Femur (tissue), 1 donor: ENCODE measurements at regions not wholly inside any gene's neighbourhood (a gene's known extent, or its start where the extent isn't known, plus 50 kb on each side); places are given as distances from the start of the nearest gene placed in this dataset.
"Not testable (repeated sequence)": the region's sequence is repeated elsewhere in the genome, so short reads cannot be mapped to it uniquely, and the experiment has no call there.

ENCODE experiments used
- DNase-seq: peaks from one replicate; pipeline ENCODE4 v3.0.0-alpha.2; 2017

GRCh38 chr2:228782281-228782680 is 488.8 kb downstream of the PID1 start:
- no peak for DNase-seq

DNA sequence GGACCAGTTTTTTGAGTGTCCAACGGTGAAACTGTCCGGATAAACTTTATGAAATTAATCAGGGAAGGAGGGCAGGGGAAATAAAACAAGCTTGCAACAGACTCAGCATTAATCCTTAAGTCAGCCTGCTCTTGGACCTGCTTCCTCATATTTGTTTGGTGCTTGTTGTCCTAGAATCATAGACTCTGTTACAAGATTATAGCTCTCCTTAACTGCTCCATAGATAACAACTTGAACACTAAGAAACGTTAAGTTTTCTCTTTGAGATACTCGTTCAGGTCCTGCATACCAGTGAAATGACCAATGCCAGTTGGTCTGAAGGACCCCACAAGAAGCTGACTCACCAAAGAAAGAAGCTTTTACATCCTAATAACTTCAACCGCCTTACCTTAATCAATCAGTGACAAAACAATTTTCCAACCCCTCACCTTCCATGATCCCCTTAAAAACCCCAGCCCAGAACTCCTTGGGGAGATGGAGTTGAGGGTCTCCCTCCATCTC is 493.2 kb downstream of the PID1 start:
- no peak for DNase-seq

- DNase-seq: no peak
Observed at GRCh38 chr2:228774548-228774947, 496.5 kb downstream of the PID1 start.

GRCh38 chr2:228771774-228772173 is 499.3 kb downstream of the PID1 start:
- no peak for DNase-seq

- peak; percentile 20 for DNase-seq
Observed at GRCh38 chr2:228771315-228771714, 499.8 kb downstream of the PID1 start.

DNA sequence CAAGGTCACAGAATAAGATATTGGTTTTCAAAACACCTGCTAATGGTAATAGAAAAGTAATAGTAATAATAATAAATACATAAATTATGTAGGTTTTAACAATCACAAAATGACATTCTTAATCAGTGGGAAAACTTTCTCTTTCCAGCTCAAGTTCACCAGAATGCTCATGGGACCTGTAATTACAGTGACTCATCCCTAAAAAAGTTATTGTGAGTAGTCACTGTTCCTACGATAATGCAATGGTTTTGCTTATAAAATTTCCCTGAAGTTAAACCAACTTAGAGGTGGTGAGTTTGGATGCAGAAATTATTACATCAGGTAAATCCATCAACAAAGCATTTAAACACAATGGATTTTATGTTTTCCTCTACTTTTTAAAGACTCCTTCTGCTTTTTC is 502.3 kb downstream of the PID1 start:
- no peak for DNase-seq

- DNase-seq: not testable (repeated sequence)
Observed at GRCh38 chr2:228768141-228768540, 502.9 kb downstream of the PID1 start.

DNA sequence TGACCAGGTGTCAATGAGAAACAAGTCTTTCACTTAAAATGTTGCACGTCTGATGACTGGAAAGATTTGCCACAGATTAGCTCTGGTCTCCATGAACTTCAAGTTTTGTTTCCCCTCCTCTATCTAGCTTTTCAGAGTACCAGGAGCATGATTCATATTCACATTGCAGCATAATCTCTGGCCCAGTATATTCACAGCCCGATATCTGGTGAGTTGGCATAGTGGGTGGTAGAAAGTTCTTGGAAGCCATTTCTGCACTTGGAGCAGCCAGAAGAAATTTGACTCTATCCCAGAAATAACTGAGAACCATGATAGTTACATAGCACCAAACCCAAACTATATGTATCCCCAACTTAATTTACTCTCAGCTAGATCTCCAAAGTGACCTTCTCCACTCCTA is 503.9 kb downstream of the PID1 start:
- no peak for DNase-seq

DNA sequence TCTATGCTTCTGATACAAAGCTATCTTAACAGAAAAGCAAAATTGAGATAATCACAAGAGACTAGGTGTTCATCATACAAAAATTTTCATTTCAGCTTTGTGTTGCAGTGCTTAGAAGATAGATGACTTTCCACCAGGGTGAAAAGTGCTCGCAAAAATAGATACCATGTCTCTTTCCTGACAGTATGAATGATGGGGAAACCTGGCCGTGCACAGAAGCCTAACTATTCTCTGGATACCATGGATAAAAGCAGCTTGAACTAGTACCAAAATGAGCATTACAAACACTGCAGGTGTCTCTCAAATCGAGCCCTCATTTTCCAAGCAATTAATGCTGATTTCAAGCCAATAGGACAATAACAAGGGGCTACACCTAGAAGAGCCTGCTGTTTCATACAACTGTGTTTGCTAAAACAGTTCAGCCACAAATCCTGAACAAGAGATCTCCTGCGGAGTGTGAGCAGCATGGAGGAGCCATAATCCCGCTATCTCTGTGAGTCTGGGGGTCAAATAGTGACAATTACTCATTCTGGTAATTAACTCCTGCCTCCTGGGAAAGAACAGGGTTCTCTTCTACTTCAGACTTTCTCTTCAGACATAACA is 507.6 kb downstream of the PID1 start:
- DNase-seq: no peak

DNA sequence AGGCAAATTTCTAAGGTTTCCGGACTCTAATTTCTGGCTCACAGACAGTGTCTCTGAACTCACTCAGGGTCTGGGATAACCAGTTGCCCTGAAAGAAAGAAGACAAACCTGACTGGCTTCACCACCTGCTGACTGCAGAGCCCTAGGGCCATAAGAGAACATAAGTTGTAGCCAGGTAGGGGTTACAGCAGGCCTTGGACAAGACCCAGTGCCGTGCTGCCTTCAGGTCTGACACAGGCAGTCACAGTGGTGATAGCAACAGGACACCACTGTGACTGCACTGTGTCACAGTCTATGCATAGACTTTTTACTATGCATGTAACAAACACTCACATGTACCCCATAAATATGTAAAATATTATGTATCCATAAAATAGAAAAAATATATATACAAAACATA is 508.5 kb downstream of the PID1 start:
- DNase-seq: no peak

GRCh38 chr2:228755661-228756060 is 515.4 kb downstream of the PID1 start:
- DNase-seq: not testable (repeated sequence)

DNA sequence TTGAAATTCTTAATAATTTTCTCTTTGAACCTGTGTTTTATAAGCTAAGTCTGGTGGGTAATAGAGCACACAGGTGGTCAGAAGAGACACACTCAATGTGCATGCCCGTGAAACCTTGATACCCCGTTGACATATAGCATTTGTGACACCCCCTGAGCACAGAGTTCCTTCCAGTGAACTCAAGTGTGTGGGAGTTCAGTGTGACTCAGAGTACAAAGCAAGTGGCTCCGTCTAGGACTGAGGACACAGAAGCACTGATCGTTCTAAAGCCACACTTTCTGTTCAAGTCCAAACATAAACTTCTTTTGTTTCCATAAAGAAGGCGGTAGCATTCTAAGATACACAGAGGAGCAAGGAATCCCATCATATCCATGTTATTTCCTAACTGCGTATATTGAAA is 523.6 kb downstream of the PID1 start:
- no peak for DNase-seq

DNA sequence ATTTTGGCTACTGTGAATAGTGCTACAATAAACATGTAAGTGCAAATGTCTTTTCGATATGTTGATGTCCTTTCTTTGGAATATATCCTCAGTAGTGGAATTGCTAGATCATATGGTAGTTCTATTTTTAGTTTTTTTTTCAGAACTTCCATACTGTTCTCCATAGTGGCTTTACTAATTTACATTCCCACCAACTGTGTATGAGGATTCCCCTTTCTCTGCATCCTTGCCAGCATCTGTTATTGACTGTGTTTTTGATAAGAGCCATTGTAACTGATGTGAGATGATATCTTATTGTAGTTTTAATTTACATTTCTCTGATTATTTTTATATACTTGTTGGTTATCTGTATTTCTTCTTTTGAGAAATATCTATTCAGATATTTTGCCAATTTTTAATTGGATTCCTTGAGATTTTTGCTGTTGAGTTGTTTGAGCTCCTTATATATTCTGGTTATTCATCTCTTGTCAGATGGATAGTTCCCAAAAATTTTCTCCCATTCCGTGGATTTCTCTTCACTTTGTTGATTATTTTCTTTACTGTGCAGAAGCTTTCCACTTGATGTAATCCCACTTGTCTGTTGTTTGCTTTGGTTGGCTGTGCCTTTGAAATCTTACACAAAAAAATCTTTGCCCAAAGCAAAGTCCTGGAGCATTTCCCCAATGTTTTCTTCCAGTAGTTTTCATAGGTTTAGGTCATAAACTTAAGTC is 532.3 kb downstream of the PID1 start:
- no peak for DNase-seq

- DNase-seq: no peak
Observed at GRCh38 chr2:228735697-228736096, 535.4 kb downstream of the PID1 start.

DNA sequence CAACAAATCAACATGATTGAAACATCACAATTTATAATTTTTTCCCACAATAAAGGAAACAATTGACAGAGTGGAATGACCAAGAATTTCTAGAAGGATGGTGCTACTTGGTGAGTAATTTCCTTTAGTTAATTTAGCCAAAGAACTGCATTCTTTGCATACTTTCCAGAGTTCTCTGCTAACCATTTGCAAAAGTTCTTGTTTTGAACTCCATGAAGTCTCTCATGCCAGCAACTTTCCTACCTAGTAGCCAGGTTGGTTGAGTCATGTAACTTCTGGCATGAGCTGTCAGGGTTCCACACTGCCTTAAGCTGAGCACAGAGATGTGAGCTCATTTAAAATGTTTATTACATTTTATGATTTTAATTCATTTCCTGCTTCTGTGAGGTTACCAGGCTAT is 539.6 kb downstream of the PID1 start:
- peak; percentile 61 for DNase-seq

- no peak for DNase-seq
Observed at GRCh38 chr2:228728961-228729360, 542.1 kb downstream of the PID1 start.

- DNase-seq: no peak
Observed at GRCh38 chr2:228725031-228725430, 543.5 kb upstream of the SPHKAP start.

DNA sequence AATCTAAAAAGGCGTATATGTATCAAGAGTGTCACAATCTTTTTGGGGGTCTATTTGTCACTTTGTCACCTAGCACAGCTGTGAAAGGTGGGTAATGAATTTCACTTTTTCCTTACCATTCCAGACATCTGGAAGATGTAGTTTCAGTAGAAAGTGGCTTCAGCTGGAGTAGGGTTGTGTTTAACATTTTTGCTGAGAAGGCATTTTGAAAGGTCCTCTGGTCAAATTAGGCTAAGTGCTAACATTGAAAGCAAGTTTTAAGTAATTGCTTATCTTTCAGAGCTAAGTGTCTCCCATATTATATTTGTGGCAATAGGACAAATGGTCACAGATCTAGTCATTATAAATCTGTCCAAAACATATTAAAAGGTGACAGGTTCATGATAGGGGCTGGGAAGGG is 542.1 kb upstream of the SPHKAP start:
- no peak for DNase-seq

DNA sequence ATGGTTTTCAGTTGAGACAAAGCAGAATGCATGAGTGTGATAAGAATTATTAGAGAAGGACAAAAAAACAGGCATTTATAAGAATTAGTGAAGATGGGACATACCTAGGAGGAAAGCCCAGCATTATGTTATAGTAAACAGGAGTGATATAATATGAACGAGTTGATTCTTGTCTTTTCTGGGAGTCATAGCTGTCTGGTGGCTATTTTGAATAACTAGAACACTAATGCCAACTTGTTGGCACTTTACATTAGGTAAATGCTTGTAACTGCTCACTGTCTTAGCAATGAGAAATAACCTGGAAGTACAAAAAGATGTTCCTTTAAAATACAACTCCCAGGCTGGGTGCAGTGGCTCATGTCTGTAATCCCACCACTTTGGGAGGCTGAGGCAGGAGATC is 540.8 kb upstream of the SPHKAP start:
- DNase-seq: no peak

GRCh38 chr2:228720895-228721294 is 539.4 kb upstream of the SPHKAP start:
- DNase-seq: no peak

- DNase-seq: no peak
Observed at GRCh38 chr2:228709788-228710371, 528.4 kb upstream of the SPHKAP start.

- no peak for DNase-seq
Observed at GRCh38 chr2:228707846-228708245, 526.4 kb upstream of the SPHKAP start.

DNA sequence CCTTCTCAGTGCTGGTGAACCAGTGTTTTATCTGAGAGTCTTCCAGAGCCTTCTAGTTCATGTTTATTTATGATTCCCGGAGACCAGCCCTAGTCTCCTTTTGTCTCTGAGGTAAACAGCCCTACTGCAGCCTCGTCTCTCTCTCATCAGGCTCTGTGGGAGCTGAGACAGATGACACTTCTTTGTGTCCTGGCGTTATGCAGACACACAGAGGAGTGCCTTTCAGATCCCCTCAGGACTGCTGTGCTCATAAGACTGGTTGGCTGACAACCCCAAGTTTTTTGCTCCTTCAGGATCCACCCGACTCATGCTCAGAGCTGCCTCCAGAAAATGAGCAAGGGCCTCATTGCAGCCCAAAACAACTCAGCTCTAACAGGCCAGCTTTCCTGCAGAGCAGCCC is 523.8 kb upstream of the SPHKAP start:
- no peak for DNase-seq

- no peak for DNase-seq
Observed at GRCh38 chr2:228703152-228703551, 521.7 kb upstream of the SPHKAP start.
